Neural cell (in vitro differentiated cells): ENCODE measurements at regions not wholly inside any gene's neighbourhood (a gene's known extent, or its start where the extent isn't known, plus 50 kb on each side); places are given as distances from the start of the nearest gene placed in this dataset.

Experiments used
- EP300 ChIP-seq: fragments of 450-650 bp; conservative IDR thresholded peaks from 2 replicates; pipeline ENCODE4 v1.6.1; 2014; ENCODE audit warnings: antibody characterized with exemption, mild to moderate bottlenecking, moderate library complexity; ENCODE audit not compliant: poor library complexity, severe bottlenecking
- EZH2 ChIP-seq: fragments of 200-600, 300-800 bp; shearing (Covaris generic), sonication (generic); IDR thresholded peaks from 2 replicates; pipeline ENCODE4 v1.6.1; 2014; ENCODE audit warnings: antibody characterized with exemption, low read length, borderline replicate concordance, mild to moderate bottlenecking; ENCODE audit not compliant: insufficient read depth, poor library complexity, severe bottlenecking
- MXI1 ChIP-seq: fragments of 450-650 bp; conservative IDR thresholded peaks from 2 replicates; pipeline ENCODE4 v1.6.1; 2014; ENCODE audit warnings: antibody characterized with exemption, mild to moderate bottlenecking; ENCODE audit not compliant: poor library complexity, severe bottlenecking
- POLR2AphosphoS5 ChIP-seq: IDR thresholded peaks from 2 replicates; pipeline ENCODE4 v1.6.1; 2012
- RAD21 ChIP-seq: fragments of 450-650 bp; conservative IDR thresholded peaks from 2 replicates; pipeline ENCODE4 v1.6.1; 2014; ENCODE audit warnings: antibody characterized with exemption, mild to moderate bottlenecking, moderate library complexity
- TAF1 ChIP-seq: IDR thresholded peaks from 2 replicates; pipeline ENCODE4 v1.6.1; 2012; ENCODE audit warnings: low read depth
- TF ChIP-seq, protein P1 (sequence below): fragments of 450-650 bp; IDR thresholded peaks from 2 replicates; pipeline ENCODE4 v1.5.1; 2014; ENCODE audit warnings: antibody characterized with exemption, mild to moderate bottlenecking, moderate library complexity; ENCODE audit not compliant: poor library complexity, severe bottlenecking
- TF ChIP-seq, protein P2 (sequence below): IDR thresholded peaks from 2 replicates; pipeline ENCODE4 v1.6.1; 2012; ENCODE audit warnings: borderline replicate concordance

DNA sequence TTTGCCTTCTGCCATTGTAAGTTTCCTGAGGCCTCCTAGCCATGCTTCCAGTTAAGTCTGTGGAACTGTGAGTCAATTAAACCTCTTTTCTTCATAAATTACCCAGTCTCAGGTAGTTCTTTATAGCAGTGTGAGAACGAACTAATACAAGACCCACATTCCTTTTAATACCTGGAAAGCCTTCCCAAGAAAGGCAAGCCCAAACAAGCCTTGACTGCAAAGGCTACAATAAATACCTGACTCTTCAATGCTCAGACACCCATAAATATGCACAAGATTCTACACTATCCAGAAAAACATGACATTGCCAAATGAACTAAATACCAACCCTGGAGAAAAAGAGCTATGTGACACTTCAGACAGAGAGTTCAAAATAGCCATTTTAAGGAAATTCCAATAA lies 338.8 kb downstream of the HAO1 start:
- TF ChIP-seq, protein P1, sequence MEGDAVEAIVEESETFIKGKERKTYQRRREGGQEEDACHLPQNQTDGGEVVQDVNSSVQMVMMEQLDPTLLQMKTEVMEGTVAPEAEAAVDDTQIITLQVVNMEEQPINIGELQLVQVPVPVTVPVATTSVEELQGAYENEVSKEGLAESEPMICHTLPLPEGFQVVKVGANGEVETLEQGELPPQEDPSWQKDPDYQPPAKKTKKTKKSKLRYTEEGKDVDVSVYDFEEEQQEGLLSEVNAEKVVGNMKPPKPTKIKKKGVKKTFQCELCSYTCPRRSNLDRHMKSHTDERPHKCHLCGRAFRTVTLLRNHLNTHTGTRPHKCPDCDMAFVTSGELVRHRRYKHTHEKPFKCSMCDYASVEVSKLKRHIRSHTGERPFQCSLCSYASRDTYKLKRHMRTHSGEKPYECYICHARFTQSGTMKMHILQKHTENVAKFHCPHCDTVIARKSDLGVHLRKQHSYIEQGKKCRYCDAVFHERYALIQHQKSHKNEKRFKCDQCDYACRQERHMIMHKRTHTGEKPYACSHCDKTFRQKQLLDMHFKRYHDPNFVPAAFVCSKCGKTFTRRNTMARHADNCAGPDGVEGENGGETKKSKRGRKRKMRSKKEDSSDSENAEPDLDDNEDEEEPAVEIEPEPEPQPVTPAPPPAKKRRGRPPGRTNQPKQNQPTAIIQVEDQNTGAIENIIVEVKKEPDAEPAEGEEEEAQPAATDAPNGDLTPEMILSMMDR: no peak
- TF ChIP-seq EZH2: no peak
- TF ChIP-seq, protein P2, sequence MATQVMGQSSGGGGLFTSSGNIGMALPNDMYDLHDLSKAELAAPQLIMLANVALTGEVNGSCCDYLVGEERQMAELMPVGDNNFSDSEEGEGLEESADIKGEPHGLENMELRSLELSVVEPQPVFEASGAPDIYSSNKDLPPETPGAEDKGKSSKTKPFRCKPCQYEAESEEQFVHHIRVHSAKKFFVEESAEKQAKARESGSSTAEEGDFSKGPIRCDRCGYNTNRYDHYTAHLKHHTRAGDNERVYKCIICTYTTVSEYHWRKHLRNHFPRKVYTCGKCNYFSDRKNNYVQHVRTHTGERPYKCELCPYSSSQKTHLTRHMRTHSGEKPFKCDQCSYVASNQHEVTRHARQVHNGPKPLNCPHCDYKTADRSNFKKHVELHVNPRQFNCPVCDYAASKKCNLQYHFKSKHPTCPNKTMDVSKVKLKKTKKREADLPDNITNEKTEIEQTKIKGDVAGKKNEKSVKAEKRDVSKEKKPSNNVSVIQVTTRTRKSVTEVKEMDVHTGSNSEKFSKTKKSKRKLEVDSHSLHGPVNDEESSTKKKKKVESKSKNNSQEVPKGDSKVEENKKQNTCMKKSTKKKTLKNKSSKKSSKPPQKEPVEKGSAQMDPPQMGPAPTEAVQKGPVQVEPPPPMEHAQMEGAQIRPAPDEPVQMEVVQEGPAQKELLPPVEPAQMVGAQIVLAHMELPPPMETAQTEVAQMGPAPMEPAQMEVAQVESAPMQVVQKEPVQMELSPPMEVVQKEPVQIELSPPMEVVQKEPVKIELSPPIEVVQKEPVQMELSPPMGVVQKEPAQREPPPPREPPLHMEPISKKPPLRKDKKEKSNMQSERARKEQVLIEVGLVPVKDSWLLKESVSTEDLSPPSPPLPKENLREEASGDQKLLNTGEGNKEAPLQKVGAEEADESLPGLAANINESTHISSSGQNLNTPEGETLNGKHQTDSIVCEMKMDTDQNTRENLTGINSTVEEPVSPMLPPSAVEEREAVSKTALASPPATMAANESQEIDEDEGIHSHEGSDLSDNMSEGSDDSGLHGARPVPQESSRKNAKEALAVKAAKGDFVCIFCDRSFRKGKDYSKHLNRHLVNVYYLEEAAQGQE: no peak
- TF ChIP-seq TAF1: no peak
- TF ChIP-seq POLR2AphosphoS5: no peak
- no peak for TF ChIP-seq EP300
- no peak for TF ChIP-seq MXI1
- no peak for TF ChIP-seq RAD21
